KMS-11 (cell line): ENCODE measurements at regions not wholly inside any gene's neighbourhood (a gene's known extent, or its start where the extent isn't known, plus 50 kb on each side); places are given as distances from the start of the nearest gene placed in this dataset.

Source experiments
- H2AFZ ChIP-seq: fragments of 200-600 bp; sonication (generic); 2 replicates; pipeline ENCODE4 v1.6.1; 2016; ENCODE audit warnings: antibody characterized with exemption, mixed run types, low read depth
- H3K27ac ChIP-seq: fragments of 200-600 bp; sonication (generic); 2 replicates; pipeline ENCODE4 v1.6.1; 2016; ENCODE audit warnings: mild to moderate bottlenecking, mixed run types
- H3K27me3 ChIP-seq: fragments of 200-600 bp; sonication (generic); 2 replicates; pipeline ENCODE4 v1.6.1; 2017; ENCODE audit warnings: mild to moderate bottlenecking, low read depth, mixed run types, moderate library complexity; ENCODE audit not compliant: insufficient read depth
- H3K36me3 ChIP-seq: fragments of 200-600 bp; sonication (generic); 2 replicates; pipeline ENCODE4 v1.6.1; 2017; ENCODE audit warnings: mild to moderate bottlenecking, mixed run types; ENCODE audit not compliant: insufficient read depth
- H3K4me1 ChIP-seq: fragments of 200-600 bp; sonication (generic); 2 replicates; pipeline ENCODE4 v1.6.1; 2016; ENCODE audit warnings: mild to moderate bottlenecking, low read depth, mixed run types; ENCODE audit not compliant: poor library complexity, severe bottlenecking
- H3K4me2 ChIP-seq: fragments of 200-600 bp; sonication (generic); 2 replicates; pipeline ENCODE4 v1.7.0; 2016; ENCODE audit warnings: mild to moderate bottlenecking, mixed run types
- H3K4me3 ChIP-seq: fragments of 200-600 bp; sonication (generic); IDR thresholded peaks from 2 replicates; pipeline ENCODE4 v1.6.1; 2017; ENCODE audit warnings: low read depth, low read length, mixed read lengths; ENCODE audit not compliant: insufficient read depth
- H3K79me2 ChIP-seq: fragments of 200-600 bp; sonication (generic); 2 replicates; pipeline ENCODE4 v1.6.1; 2016; ENCODE audit warnings: low read depth, mixed run types; ENCODE audit not compliant: insufficient read depth
- H3K9ac ChIP-seq: fragments of 200-600 bp; sonication (generic); 2 replicates; pipeline ENCODE4 v1.6.1; 2016; ENCODE audit warnings: mild to moderate bottlenecking, mixed run types
- H4K20me1 ChIP-seq: fragments of 200-600 bp; sonication (generic); 2 replicates; pipeline ENCODE4 v1.6.1; 2016; ENCODE audit warnings: mild to moderate bottlenecking, mixed run types; ENCODE audit not compliant: insufficient read depth
- TF ChIP-seq, protein P1 (sequence below): fragments of 200-600 bp; sonication (generic); conservative IDR thresholded peaks from 2 replicates; pipeline ENCODE4 v1.6.1; 2017; ENCODE audit warnings: low read depth, mild to moderate bottlenecking, antibody characterized with exemption, low read length, moderate library complexity, mixed read lengths

DNA sequence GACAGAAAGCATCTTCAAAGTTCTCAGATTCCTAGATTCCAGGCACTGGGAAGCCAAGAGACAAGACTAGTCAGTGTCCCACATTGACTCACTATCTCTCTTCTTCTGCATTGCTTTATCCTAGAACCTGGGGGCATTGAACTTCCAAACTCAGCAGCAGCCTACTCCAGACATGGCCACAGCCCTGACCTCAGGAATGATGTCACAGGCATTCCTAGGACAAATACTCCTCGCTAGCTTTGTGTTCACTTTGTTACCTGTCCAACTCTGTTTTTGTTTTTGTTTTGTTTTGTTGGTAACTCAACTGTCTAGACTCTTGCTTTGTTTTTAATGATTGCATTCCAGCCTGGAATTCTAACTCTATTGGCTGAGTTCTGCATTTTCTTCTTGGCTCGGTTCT, 449.3 kb upstream of the SPHKAP start:
- no peaks in the 10 kb centered on the region for H4K20me1 ChIP-seq
- H3K4me3 ChIP-seq = no peak overlapping the region
- no peaks in the 10 kb centered on the region for H3K4me1 ChIP-seq
- no peak overlapping the region for H3K27ac ChIP-seq
- no peaks in the 10 kb centered on the region for H3K36me3 ChIP-seq
- no peak overlapping the region for H3K4me2 ChIP-seq
- H3K79me2 ChIP-seq = no peaks in the 10 kb centered on the region
- no peak overlapping the region for H2AFZ ChIP-seq
- H3K9ac ChIP-seq = no peak overlapping the region
- TF ChIP-seq, protein P1, sequence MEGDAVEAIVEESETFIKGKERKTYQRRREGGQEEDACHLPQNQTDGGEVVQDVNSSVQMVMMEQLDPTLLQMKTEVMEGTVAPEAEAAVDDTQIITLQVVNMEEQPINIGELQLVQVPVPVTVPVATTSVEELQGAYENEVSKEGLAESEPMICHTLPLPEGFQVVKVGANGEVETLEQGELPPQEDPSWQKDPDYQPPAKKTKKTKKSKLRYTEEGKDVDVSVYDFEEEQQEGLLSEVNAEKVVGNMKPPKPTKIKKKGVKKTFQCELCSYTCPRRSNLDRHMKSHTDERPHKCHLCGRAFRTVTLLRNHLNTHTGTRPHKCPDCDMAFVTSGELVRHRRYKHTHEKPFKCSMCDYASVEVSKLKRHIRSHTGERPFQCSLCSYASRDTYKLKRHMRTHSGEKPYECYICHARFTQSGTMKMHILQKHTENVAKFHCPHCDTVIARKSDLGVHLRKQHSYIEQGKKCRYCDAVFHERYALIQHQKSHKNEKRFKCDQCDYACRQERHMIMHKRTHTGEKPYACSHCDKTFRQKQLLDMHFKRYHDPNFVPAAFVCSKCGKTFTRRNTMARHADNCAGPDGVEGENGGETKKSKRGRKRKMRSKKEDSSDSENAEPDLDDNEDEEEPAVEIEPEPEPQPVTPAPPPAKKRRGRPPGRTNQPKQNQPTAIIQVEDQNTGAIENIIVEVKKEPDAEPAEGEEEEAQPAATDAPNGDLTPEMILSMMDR = no peak
- H3K27me3 ChIP-seq = no peaks in the 10 kb centered on the region

- Histone ChIP-seq H3K27ac (no peak overlapping the region), H3K79me2 (no peaks in the 10 kb centered on the region), H3K27me3 (no peaks in the 10 kb centered on the region), H4K20me1 (no peaks in the 10 kb centered on the region), H3K4me2 (no peak overlapping the region), H3K9ac (no peak overlapping the region), H3K4me3 (no peak overlapping the region), H3K36me3 (no peaks in the 10 kb centered on the region), H2AFZ (no peak overlapping the region), H3K4me1 (no peaks in the 10 kb centered on the region)
- TF ChIP-seq, protein P1 = no peak
These were observed 447.8 kb upstream of the SPHKAP start for GRCh38 chr2:228629251-228629650.

DNA sequence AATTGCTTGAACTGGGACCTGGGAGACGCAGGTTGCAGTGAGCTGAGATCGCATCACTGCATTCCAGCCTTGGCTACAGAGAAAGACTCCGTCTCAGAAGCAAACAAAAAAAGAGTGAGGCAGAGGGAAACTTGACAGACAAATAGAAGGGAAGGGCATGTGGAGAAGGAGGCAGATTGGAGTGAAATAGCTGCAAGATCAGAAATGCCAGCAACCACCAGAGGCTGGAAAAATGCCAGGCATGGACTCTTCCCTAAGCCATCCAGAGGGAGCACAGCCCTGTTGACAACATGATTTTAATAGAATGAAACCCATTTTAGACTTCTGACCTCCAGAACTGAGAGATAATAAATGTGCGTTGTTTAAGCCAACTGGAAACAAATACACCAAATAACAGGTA, 447.2 kb upstream of the SPHKAP start:
- Histone ChIP-seq H3K79me2 (no peaks in the 10 kb centered on the region), H3K4me1 (no peaks in the 10 kb centered on the region), H3K36me3 (no peaks in the 10 kb centered on the region), H2AFZ (no peak overlapping the region), H3K27ac (no peak overlapping the region), H4K20me1 (no peaks in the 10 kb centered on the region), H3K27me3 (no peaks in the 10 kb centered on the region), H3K4me2 (no peak overlapping the region), H3K4me3 (no peak overlapping the region), H3K9ac (no peak overlapping the region)
- TF ChIP-seq, protein P1 = no peak

DNA sequence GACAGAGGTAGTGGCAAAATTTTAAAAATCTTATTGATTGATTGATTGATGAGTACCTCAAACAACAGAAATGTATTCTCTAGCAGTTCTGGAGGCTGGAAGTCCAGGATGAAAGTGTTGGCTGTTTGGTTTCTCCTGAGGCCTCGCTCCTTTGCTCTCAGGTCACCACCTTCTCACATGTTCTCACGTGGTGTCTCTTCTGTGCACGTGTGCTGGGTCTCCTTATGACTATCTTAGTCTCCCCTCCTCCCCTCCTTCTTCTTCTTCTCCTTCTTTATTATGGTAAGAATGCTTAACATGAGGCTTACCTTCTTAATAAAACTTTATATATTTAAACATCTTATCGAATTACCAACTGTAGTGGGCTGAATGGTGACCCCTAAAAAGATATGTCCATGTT, 446.0 kb upstream of the SPHKAP start:
- no peak overlapping the region for H3K4me2 ChIP-seq
- H2AFZ ChIP-seq = no peak overlapping the region
- no peak overlapping the region for H3K4me3 ChIP-seq
- no peak overlapping the region for H3K27ac ChIP-seq
- TF ChIP-seq, protein P1 = no peak
- H3K36me3 ChIP-seq = no peaks in the 10 kb centered on the region
- no peaks in the 10 kb centered on the region for H4K20me1 ChIP-seq
- no peaks in the 10 kb centered on the region for H3K79me2 ChIP-seq
- H3K27me3 ChIP-seq = no peaks in the 10 kb centered on the region
- no peak overlapping the region for H3K9ac ChIP-seq
- H3K4me1 ChIP-seq = no peaks in the 10 kb centered on the region

- Histone ChIP-seq H4K20me1 (no peaks in the 10 kb centered on the region), H3K4me3 (no peak overlapping the region), H3K27ac (no peak overlapping the region), H3K4me1 (no peaks in the 10 kb centered on the region), H3K27me3 (no peaks in the 10 kb centered on the region), H3K36me3 (no peaks in the 10 kb centered on the region), H3K9ac (no peak overlapping the region), H3K4me2 (no peak overlapping the region), H2AFZ (no peak overlapping the region), H3K79me2 (no peaks in the 10 kb centered on the region)
- TF ChIP-seq, protein P1 = no peak
These were observed 444.0 kb upstream of the SPHKAP start for GRCh38 chr2:228625481-228625880.
